Panc1 (cell line): ENCODE measurements at regions not wholly inside any gene's neighbourhood (a gene's known extent, or its start where the extent isn't known, plus 50 kb on each side); places are given as distances from the start of the nearest gene placed in this dataset.

ENCODE experiments used
- REST ChIP-seq, 2 experiments: IDR thresholded peaks; 2 replicates each; pipeline ENCODE4 v1.6.1; 2011 to 2012; ENCODE audit warnings: low read depth in 2 of 2, control low read depth in 1 of 2, low read length in 1 of 2, mild to moderate bottlenecking in 1 of 2, moderate library complexity in 1 of 2; ENCODE audit not compliant: insufficient read depth in 1 of 2
- TF ChIP-seq, protein P1 (sequence below): fragments of 450-650 bp; IDR thresholded peaks from 2 replicates; pipeline ENCODE4 v1.5.1; 2017; ENCODE audit warnings: mild to moderate bottlenecking

- TF ChIP-seq, protein P1, sequence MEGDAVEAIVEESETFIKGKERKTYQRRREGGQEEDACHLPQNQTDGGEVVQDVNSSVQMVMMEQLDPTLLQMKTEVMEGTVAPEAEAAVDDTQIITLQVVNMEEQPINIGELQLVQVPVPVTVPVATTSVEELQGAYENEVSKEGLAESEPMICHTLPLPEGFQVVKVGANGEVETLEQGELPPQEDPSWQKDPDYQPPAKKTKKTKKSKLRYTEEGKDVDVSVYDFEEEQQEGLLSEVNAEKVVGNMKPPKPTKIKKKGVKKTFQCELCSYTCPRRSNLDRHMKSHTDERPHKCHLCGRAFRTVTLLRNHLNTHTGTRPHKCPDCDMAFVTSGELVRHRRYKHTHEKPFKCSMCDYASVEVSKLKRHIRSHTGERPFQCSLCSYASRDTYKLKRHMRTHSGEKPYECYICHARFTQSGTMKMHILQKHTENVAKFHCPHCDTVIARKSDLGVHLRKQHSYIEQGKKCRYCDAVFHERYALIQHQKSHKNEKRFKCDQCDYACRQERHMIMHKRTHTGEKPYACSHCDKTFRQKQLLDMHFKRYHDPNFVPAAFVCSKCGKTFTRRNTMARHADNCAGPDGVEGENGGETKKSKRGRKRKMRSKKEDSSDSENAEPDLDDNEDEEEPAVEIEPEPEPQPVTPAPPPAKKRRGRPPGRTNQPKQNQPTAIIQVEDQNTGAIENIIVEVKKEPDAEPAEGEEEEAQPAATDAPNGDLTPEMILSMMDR, result no peak
- no peak for TF ChIP-seq REST (IDR thresholded peaks at IDR 0.05; ENCODE audit: insufficient read depth in 1 of 2, low read depth in 2 of 2, low read length in 1 of 2)
Observed at GRCh38 chr13:90201676-90202460, 1145.6 kb upstream of the MIR17HG start.
